NOMO-1 (cell line): ENCODE measurements at regions not wholly inside any gene's neighbourhood (a gene's known extent, or its start where the extent isn't known, plus 50 kb on each side); places are given as distances from the start of the nearest gene placed in this dataset.
"Not testable (repeated sequence)": the region's sequence is repeated elsewhere in the genome, so short reads cannot be mapped to it uniquely, and the experiment has no call there.

ENCODE experiments used
- DNase-seq, 2 experiments: peaks; one replicate each; lab custom pipeline; 2025; ENCODE audit not compliant: unreplicated experiment in 2 of 2; lab: John Stamatoyannopoulos, UW

GRCh38 chr17:52965856-52966255 is 807.3 kb upstream of the CA10 start:
- no peak for DNase-seq

DNA sequence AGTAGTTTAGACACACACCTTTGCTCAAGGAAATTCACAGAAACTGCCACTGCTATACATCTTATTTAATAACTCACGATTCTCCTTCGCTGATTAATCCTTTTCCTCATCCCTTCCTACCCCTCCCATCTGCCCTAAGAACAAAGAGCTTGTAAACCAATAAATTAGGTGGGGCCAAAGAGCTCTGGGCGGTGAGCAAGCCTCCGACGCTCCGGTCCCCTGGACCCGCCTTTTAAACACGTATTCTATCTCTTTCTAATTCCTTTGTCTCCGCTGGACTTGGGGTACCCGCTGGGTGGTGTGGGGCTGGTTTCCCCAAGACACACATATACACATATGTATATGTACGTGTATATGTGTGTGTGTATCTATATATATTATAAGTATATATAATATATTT is 803.2 kb upstream of the CA10 start:
- not testable (repeated sequence) for DNase-seq

GRCh38 chr17:52957411-52957810 is 798.9 kb upstream of the CA10 start:
- no peak for DNase-seq

GRCh38 chr17:52947418-52947817 is 788.9 kb upstream of the CA10 start:
- DNase-seq: no peak

DNA sequence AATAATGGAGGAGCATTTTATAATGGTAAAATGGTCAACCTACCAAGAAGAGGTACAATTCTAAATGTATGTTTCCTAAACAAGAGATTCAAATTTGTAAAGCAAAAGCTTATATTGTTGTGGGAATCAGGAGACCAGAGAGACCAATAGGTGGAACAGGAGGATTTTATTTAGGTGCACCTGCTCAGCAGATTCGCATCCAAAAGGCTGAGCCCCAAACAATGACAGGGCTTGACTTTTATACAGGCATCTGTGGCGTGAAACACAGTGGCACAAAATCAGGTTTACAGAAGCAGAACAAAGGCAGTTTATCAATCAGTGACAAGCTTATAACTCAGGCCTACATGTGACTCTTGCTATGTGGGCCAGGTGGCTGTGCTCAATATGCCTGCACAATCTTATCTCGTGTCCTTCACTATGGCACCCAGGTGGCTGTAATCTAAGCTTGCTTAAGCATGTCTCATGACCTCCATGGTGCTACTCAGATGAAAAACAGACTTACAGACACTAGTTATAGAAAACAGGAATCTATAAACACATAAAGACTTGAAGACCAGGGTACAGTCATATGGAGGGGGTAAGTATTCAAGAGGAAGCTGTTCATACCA is 780.2 kb upstream of the CA10 start:
- DNase-seq: no peak

DNA sequence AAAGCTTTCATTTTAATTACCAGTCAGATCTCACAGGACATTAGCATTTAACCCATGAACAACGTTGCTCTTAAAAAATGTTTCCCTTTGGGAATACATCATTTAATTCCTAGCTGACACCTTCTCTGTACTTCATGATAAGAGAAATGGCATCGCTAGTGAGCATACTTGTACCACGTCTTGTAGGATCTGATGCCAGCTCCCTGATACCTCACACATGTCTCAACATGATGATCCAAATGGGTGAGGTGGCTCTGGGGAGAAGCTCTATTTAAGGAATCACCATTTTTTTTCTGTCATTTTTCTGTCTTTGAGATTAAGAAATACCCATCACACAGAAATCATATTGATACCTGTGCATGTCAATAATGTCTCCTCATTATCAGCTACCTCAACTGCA is 772.1 kb upstream of the CA10 start:
- no peak for DNase-seq

- no peak for DNase-seq
These were observed 771.6 kb upstream of the CA10 start for GRCh38 chr17:52930145-52930544.

DNA sequence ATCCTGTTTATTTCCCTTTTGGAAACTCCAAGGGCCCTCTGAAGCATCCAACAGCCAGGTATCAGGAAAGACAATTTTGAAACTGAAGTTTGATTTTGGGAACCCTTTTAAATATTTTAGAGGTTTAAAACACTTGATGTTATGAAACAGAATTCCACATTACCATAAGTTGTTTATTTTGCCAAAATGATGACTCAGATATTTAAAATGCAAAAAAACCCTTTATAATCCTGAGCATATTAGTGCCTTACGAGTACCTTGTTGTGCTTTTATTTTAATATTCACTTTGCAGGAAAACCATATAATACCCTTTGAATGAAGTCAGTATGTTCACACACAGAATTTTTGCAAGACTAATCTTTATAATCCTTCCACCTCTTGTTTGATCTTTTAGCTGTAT is 765.1 kb upstream of the CA10 start:
- DNase-seq: no peak

GRCh38 chr17:52899235-52899634 is 740.7 kb upstream of the CA10 start:
- DNase-seq: no peak

GRCh38 chr17:52895272-52895671 is 736.8 kb upstream of the CA10 start:
- DNase-seq: no peak

- DNase-seq: no peak
These were observed 733.8 kb upstream of the CA10 start for GRCh38 chr17:52892334-52892733.

- DNase-seq: no peak
These were observed 727.4 kb upstream of the CA10 start for GRCh38 chr17:52885882-52886281.

DNA sequence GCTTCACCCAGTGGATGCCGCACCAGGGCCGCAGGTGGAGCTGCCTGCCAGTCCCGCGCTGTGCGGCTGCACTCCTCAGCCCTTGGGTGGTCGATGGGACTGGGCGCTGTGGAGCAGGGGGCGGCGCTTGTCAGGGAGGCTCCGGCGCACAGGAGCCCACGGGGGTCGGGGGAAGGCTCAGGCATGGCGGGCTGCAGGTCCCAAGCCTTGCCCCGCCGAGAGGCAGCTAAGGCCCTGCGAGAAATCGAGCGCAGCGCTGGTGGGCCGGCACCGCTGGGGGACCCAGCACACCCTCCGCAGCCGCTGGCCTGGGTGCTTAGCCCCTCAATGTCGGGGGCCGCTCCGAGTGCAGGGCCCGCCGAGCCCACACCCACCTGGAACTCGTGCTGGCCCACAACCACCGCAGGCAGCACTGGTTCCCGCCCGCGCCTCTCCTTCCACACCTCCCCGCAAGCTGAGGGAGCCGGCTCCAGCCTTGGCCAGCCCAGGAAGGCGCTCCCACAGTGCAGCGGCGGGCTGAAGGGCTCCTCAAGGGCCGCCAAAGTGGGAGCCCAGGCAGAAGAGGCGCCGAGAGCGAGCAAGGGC is 725.5 kb upstream of the CA10 start:
- DNase-seq: not testable (repeated sequence)

DNA sequence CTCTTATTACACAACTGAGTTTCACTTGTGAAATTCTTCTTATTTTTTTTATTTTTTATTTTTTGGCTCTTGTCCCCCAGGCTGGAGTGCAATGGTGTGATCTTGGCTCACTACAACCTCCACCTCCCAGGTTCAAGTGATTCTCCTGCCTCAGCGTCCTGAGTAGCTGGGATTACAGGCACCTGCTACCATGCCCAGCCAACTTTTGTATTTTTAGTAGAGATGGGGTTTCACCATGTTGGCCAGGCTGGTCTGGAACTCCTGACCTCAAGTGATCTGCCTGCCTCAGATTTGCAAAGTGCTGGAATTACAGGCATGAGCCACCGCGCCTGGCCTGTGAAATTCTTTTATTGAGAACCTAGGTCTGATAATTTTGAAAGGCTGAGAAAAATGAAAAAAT is 688.3 kb upstream of the CA10 start:
- DNase-seq: not testable (repeated sequence)

- DNase-seq: no peak
These were observed 683.5 kb upstream of the CA10 start for GRCh38 chr17:52841971-52842370.

DNA sequence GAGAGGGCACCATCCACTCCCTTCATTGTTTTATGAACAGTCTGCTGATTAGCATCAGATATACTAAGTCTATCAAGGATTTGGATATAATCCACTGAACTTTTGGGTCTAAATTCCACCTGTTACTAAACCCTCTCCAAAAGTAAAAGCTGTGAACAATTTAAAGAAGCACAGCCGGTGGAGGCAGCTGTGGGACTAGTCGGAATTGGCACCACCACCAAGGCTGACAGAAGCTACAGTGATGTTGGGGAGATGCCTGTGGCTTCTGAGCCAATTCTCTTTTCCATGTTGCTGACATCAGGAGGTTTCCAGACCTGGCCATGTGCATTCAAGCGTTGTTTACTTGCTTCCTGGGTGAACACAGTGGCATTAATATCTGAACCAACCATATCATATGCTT is 679.0 kb upstream of the CA10 start:
- no peak for DNase-seq

DNA sequence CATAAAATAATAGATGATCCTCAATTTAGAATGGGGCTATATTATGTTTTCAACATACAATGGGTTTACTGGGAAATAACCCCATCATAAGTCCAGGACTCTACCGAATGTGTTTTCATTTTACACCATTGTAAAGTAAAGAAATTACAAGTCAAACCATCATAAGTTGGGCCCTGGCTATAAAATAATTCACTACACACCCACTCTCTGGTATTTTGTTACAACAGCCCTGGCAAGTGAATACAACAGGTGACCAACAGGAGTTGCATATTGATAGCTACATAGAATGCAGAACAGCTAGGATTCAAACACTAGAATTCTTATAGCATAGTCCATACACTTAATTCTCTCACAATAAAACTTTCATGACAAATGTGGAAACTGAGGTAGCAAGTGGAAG is 673.0 kb upstream of the CA10 start:
- no peak for DNase-seq

GRCh38 chr17:52828621-52829020 is 670.1 kb upstream of the CA10 start:
- DNase-seq: no peak

- no peak for DNase-seq
These were observed 669.0 kb upstream of the CA10 start for GRCh38 chr17:52827526-52827925.

DNA sequence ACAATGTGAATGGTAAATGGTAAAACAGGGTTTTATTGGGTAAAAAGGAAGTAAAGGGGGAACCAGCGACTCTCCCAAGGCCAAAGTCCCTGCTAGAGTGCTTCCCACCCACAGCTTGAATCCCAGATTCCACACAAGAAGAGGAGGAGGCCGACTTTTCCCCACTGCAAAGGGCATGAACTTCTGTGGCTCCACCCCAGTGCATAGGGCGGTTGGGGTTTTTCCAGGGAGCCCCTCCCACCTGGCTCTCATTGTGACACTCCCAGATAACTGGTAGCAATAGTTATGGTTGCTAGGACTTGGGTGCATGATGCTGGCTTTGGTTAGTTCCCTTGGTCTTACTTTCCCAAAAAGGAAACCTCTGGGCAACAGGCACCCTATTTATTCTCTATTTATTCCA is 666.0 kb upstream of the CA10 start:
- no peak for DNase-seq

DNA sequence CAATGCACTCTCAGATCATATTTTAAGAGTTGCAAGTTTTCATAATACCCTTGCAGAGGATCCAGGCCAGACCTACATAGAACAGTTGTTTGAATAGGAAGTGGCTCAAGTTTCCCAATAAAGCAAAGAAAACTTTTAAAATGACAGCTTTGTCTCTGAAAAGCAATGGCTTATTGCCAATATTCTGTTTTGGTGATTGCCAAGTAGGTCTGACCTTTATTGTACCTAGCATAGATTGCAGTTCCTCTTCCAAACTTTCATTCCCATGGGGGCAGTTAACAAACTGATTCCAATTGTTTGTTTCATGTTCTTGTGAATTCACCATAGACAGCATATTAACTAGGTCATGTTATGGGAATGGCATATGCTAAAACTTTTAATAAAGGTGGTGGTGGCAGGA is 664.6 kb upstream of the CA10 start:
- no peak for DNase-seq

DNA sequence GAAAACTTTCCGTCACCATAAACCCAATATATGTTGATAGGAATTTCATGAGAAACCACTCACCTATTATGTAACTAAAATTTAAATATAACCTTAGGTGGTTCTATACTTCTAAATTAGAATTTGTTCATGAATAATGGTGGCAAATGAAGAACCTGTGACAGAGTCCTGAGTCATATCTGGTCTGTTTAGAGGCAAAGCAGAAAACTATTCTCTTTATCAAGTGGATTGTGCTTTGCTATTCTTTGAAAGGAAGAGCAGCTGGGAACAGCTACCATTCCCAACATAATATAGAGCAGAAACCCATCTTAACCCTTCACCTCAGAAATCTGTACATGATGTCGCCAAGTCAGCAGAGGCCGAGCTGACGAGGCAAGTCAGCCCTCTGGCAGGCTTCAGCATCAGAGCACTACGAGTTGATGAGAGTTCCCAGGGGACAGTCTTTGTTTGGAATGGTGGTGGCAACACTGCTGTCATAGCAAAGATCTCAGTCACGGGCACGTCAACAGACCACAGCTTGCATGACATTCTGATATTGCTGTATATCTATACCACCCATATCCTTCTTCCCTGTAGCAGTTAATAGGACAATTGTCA is 631.9 kb upstream of the CA10 start:
- no peak for DNase-seq

GRCh38 chr17:52789829-52790228 is 631.3 kb upstream of the CA10 start:
- DNase-seq: no peak
